GM11168 (cell line): ENCODE measurements at regions not wholly inside any gene's neighbourhood (a gene's known extent, or its start where the extent isn't known, plus 50 kb on each side); places are given as distances from the start of the nearest gene placed in this dataset.
"Not testable (repeated sequence)": the region's sequence is repeated elsewhere in the genome, so short reads cannot be mapped to it uniquely, and the experiment has no call there.

Experiments
- in situ Hi-C: fragments of 300-500 bp; cut with MboI; formaldehyde crosslinking; loops from one replicate; pipeline ENCODE4 v1.12.0; 2022; ENCODE audit warnings: low sequenced_read_pairs; ENCODE audit not compliant: unreplicated experiment

DNA sequence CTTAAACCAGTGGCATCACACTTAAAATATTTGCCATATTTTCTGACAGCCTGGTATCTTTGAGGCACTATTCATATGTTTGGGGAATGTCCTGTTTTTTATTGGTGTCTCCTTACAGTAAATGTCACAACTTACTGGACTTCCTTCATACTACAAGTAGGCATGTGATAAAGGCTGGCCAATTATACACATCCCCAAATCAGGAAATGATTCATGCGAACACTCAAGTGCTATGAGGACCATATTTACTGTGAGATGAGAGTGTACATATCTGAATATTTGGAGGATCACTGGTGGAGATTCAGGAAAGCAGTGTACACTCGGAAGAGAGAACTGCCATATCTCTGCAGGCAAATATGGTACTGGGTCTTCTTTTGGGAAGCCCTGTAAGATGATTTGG lies 913.8 kb upstream of the CHORDC1 start:
- in situ Hi-C loops: no loop called here

DNA sequence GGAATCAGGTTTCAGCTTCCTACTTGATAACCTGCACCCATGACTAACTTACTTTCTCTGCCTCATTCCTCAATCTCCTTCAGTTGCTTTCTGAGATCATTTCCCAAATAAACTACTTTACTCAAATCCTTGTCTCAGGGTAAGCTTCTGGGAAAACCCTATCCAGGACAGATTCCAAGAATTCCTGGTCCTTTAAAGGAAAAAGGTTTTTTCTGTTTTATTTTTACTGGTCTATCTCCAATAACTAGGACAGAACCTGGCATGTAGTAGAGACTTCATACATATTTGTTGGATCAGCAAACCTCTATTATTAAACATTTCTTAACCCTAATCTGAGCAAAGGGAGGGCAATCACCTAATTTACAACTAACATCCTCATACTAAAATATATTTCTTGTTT lies 910.5 kb upstream of the CHORDC1 start:
- in situ Hi-C loops: no loop called here

GRCh38 chr11:91129596-91129995 lies 906.7 kb upstream of the CHORDC1 start:
- in situ Hi-C loops: no loop called here

- in situ Hi-C loops: no loop called here
These were observed 901.5 kb upstream of the CHORDC1 start for GRCh38 chr11:91124363-91124762.

DNA sequence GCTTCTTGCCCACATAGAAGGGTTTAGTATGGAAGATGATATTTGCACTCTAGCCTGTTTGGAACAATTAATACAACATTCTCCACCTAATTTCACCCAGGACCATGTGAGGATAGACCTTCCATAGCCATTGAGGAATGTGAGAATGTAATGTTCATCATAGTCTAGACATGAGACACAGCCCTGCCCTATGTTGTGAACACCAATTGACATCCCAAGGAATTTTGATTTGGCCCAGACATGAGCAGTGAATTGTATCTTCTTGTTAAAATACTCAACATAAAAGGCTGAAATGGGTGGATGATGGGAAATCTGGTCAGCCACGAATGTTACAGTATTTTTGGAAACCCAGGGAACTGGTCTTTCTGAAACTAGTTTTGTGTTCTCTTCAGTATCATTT lies 892.3 kb upstream of the CHORDC1 start:
- in situ Hi-C loops: no loop called here

GRCh38 chr11:91104237-91104636 lies 881.4 kb upstream of the CHORDC1 start:
- in situ Hi-C loops: no loop called here

- in situ Hi-C loops: no loop called here
These were observed 877.6 kb upstream of the CHORDC1 start for GRCh38 chr11:91100427-91100826.

- in situ Hi-C loops: no loop called here
These were observed 874.2 kb upstream of the CHORDC1 start for GRCh38 chr11:91097083-91097482.

- in situ Hi-C loops: no loop called here
These were observed 870.3 kb upstream of the CHORDC1 start for GRCh38 chr11:91093141-91093540.

GRCh38 chr11:91091563-91091962 lies 868.7 kb upstream of the CHORDC1 start:
- in situ Hi-C loops: no loop called here

GRCh38 chr11:91086028-91086427 lies 863.2 kb upstream of the CHORDC1 start:
- in situ Hi-C loops: no loop called here

GRCh38 chr11:91082255-91082654 lies 859.4 kb upstream of the CHORDC1 start:
- in situ Hi-C loops: no loop called here

DNA sequence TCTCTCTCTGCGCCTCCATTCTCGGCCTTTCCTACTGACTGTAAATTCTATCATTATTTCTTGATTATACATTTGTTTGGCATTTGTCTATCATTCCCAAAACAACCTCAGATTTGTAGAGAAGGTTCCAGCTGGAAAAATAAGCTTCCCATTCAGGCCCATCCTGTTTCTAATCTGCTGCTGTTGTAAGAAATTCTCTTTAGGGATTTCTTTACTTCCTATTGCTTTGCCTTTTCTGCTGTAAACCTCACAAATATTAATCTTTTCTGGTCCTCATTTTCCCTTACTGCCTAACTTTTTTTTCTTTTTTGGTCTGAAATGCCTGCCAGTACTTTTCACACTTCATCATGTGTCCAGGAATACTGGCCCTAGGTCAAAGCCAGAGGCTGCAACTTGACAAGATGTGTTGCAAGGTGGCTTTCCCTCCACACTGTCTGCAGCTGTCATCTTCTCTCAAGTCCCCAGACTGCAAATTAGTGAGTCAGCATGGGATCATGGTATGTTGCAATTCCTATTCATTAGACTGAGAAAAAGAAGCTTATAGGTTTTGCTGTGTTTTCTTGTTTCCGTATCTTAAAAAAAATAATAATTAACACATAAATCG lies 858.7 kb upstream of the CHORDC1 start:
- in situ Hi-C loops: no loop called here

DNA sequence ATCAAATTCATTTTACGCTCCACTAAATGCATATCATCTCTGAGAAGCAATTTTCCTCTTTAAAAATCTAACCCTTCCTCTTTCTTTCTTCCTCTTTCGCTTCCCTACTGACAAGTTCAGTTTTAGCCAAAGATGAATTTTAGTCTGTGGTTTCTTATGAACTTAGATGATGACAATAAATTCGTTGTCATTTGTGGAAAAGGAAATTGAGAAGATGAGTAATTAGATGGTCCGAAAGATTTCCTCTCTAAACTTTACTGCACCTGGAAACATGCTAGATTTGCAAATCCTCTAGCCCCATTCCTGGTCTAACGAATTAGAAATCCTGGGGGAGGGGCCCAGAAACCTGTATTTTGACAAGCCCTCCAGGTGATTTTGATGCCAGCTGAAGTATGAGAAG lies 855.4 kb upstream of the CHORDC1 start:
- in situ Hi-C loops: no loop called here

DNA sequence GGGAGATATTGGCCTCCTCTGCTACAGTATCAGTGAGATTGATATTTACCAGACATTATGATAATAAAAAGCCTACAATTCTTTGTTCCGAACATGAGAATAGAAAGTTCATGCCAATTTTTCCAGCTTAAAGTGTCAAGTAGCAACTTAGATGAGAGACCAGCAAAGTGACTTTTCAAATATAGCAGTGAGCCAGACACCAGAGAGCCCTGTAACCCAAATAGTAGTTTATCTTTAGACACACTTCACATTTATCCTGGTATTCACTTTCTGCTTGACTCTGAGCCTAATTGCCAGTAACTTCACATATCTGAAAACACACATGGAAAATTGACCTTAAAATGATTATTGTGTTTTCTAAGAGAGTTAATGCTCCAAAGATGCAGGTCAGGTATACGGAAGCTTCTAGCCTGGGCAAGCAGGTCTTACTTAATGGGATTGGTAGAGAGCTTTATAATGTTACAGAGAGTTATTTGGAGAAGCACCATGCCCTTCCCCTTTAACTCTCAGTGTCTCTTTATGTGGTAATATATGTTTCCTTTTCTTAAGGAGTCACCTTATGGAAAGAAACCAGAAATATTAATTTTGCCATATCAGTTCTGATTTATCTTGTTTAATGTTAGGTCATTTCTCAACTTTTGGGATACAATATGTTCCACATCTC lies 852.3 kb upstream of the CHORDC1 start:
- in situ Hi-C loops: no loop called here

DNA sequence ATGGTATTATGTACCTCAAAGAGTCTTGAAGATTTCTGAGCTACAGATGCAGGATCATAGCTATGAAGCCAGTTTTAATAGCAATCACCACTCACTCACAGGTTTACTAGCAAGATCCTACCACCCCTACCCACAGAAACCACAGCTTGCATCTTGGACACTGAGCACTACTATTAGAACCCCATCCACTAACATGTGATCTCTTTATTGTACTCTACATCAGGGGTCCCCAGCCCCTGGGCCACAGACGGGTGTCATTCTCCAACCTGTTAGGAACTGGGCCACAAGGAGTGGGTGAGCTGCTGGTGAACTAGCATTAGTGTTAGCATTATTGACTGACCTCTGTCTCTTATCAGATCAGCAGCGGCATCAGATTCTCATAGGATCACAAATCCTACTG lies 844.8 kb upstream of the CHORDC1 start:
- in situ Hi-C loops: no loop called here

GRCh38 chr11:91066456-91067047 lies 843.7 kb upstream of the CHORDC1 start:
- in situ Hi-C loops: no loop called here

DNA sequence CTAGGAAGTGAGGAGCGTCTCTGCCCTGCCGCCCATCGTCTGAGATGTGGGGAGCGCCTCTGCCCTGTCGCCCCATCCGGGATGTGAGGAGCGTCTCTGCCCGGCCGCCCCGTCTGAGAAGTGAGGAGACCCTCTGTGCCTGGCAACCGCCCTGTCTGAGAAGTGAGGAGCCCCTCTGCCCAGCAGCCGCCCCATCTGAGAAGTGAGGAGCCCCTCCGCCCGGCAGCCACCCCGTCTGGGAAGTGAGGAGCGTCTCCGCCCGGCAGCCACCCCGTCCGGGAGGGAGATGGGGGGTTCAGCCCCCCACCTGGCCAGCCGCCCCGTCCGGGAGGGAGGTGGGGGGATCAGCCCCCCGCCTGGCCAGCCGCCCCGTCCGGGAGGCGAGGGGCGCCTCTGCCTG lies 840.5 kb upstream of the CHORDC1 start:
- in situ Hi-C loops: not testable (repeated sequence)

GRCh38 chr11:91047882-91048281 lies 825.0 kb upstream of the CHORDC1 start:
- in situ Hi-C loops: no loop called here

DNA sequence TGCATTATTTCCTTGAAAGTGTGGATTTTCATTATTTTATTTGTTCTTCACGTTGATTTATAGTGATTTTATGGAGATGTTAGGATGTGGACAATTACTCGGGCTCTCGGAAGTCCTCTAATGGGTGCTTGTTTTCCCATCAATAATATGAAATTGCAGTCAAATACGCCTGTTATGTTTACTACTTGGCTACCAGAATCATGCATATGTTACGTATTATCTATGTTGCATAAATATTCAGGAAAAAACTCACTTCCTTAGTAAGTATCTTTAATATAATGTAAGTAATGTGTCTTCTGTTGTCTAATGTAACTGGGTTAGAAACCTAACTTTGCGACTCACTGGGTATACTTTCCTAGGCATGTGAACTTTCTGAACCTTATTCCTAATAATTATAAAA lies 823.4 kb upstream of the CHORDC1 start:
- in situ Hi-C loops: no loop called here

DNA sequence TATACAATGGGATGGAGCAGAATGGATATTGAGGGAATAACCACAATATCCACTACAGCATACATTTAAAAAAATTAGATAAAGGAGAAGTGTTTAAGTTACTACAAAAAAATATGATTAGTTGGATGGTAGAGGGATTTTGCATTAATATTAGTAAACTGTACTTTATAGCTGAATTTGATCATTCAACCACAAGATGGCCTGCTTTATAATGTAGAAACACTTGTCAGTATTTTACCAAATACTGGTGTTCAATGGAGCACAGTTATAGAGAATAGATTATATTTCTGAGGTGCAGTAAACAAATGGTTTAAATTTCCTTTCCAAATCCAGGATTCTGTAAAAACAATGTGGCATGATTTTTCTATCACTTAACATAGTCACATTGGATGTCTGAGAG lies 818.8 kb upstream of the CHORDC1 start:
- in situ Hi-C loops: no loop called here

- in situ Hi-C loops: no loop called here
These were observed 800.9 kb upstream of the CHORDC1 start for GRCh38 chr11:91023731-91024130.
